MM.1S (cell line): ENCODE measurements at regions not wholly inside any gene's neighbourhood (a gene's known extent, or its start where the extent isn't known, plus 50 kb on each side); places are given as distances from the start of the nearest gene placed in this dataset.
"Not testable (repeated sequence)": the region's sequence is repeated elsewhere in the genome, so short reads cannot be mapped to it uniquely, and the experiment has no call there.

Experiments
- DNase-seq: peaks from one replicate; pipeline ENCODE4 v3.0.0-alpha.2; 2015
- H2AFZ ChIP-seq: fragments of 300-600 bp; sonication (generic); 2 replicates; pipeline ENCODE4 v1.6.0; 2016; ENCODE audit warnings: antibody characterized with exemption, low read length
- H3F3A ChIP-seq: fragments of 300-600 bp; sonication (generic); 2 replicates; pipeline ENCODE4 v1.6.1; 2016; ENCODE audit warnings: mild to moderate bottlenecking, antibody characterized with exemption, low read length, moderate library complexity, mixed read lengths; ENCODE audit not compliant: insufficient read depth
- H3K27ac ChIP-seq: fragments of 300-600 bp; sonication (generic); 2 replicates; pipeline ENCODE4 v1.5.1; 2016; ENCODE audit warnings: mild to moderate bottlenecking, low read length
- H3K27me3 ChIP-seq: fragments of 300-600 bp; sonication (generic); replicated peaks from 2 replicates; pipeline ENCODE4 v1.6.0; 2016; ENCODE audit warnings: low read length; ENCODE audit not compliant: insufficient read depth
- H3K36me3 ChIP-seq: fragments of 300-600 bp; sonication (generic); replicated peaks from 2 replicates; pipeline ENCODE4 v1.6.1; 2016; ENCODE audit warnings: mild to moderate bottlenecking, low read length, mixed read lengths; ENCODE audit not compliant: insufficient read depth
- H3K4me1 ChIP-seq: fragments of 300-600 bp; sonication (generic); 2 replicates; pipeline ENCODE4 v1.6.1; 2016; ENCODE audit warnings: low read length, mixed read lengths
- H3K4me2 ChIP-seq: fragments of 300-600 bp; sonication (generic); 2 replicates; pipeline ENCODE4 v1.6.0; 2016; ENCODE audit warnings: low read depth, low read length
- H3K4me3 ChIP-seq: fragments of 300-600 bp; sonication (generic); 2 replicates; pipeline ENCODE4 v1.5.1; 2016; ENCODE audit warnings: low read length, mixed read lengths
- H3K79me2 ChIP-seq: fragments of 300-600 bp; sonication (generic); 2 replicates; pipeline ENCODE4 v1.6.1; 2016; ENCODE audit warnings: mixed run types, low read length, mixed read lengths
- H3K9ac ChIP-seq: fragments of 300-600 bp; sonication (generic); 2 replicates; pipeline ENCODE4 v1.6.1; 2016; ENCODE audit warnings: low read length, mixed read lengths
- H3K9me2 ChIP-seq: fragments of 300-600 bp; sonication (generic); replicated peaks from 2 replicates; pipeline ENCODE4 v1.6.1; 2016; ENCODE audit warnings: mild to moderate bottlenecking, low read length, mixed read lengths; ENCODE audit not compliant: insufficient read depth
- H3K9me3 ChIP-seq: fragments of 300-600 bp; sonication (generic); replicated peaks from 2 replicates; pipeline ENCODE4 v1.6.1; 2016; ENCODE audit warnings: mild to moderate bottlenecking, low read length, mixed read lengths; ENCODE audit not compliant: insufficient read depth
- H4K20me1 ChIP-seq: fragments of 300-600 bp; sonication (generic); 2 replicates; pipeline ENCODE4 v1.6.1; 2016; ENCODE audit warnings: mild to moderate bottlenecking, low read length, moderate library complexity, mixed read lengths; ENCODE audit not compliant: insufficient read depth
- CTCF ChIP-seq: fragments of 300-600 bp; sonication (generic); IDR thresholded peaks from 2 replicates; pipeline ENCODE4 v1.5.1; 2016; ENCODE audit warnings: antibody characterized with exemption, low read length, mixed read lengths
- EZH2 ChIP-seq: fragments of 300-600 bp; sonication (generic); optimal IDR thresholded peaks from 2 replicates; pipeline ENCODE3; 2017; ENCODE audit warnings: low read depth, mild to moderate bottlenecking, antibody characterized with exemption, low read length, mixed read lengths
- EZH2phosphoT487 ChIP-seq: fragments of 300-600 bp; sonication (generic); IDR thresholded peaks from 2 replicates; pipeline ENCODE4 v1.6.1; 2018; ENCODE audit warnings: antibody characterized with exemption, low read length

GRCh38 chr1:198411240-198411639, 129.2 kb downstream of the ATP6V1G3 start:
- Histone ChIP-seq H3K4me2 (no peak overlapping the region), H3K9me3 (no peaks in the 10 kb centered on the region), H4K20me1 (no peaks in the 10 kb centered on the region), H3K4me1 (no peaks in the 10 kb centered on the region), H3K27ac (no peak overlapping the region), H3K27me3 (no peaks in the 10 kb centered on the region), H3K9me2 (no peaks in the 10 kb centered on the region), H3K4me3 (no peak overlapping the region), H3K36me3 (no peaks in the 10 kb centered on the region), H3K79me2 (no peaks in the 10 kb centered on the region), H3K9ac (no peak overlapping the region), H3F3A (no peaks in the 10 kb centered on the region), H2AFZ (no peak overlapping the region)
- no peak for TF ChIP-seq CTCF
- DNase-seq: no peak

DNA sequence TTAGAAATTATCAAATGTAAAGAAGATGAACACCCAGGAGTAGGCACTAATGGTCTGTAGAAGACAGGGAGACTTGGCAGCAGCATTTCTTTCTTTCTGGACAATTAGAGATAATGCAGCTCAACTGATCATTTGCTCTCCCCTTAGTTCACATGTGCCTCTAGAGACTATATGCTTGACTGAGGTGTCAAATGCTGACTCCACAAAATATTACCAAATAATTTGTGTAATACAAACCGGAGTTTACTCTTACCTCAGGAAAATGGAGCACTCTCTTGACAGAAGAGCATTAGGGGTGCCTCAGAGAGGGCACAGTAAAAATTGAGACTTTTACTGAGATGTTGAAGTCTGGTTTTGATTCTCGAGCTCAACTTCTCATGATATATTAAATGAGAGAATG, 131.8 kb downstream of the ATP6V1G3 start:
- no peaks in the 10 kb centered on the region for H3K27me3 ChIP-seq
- TF ChIP-seq EZH2 (no peak), CTCF (no peak), EZH2phosphoT487 (no peak)
- no peaks in the 10 kb centered on the region for H4K20me1 ChIP-seq
- H3K4me2 ChIP-seq: no peak overlapping the region
- no peaks in the 10 kb centered on the region for H3F3A ChIP-seq
- no peaks in the 10 kb centered on the region for H3K9me3 ChIP-seq
- H2AFZ ChIP-seq: no peak overlapping the region
- no peaks in the 10 kb centered on the region for H3K79me2 ChIP-seq
- H3K27ac ChIP-seq: no peak overlapping the region
- DNase-seq: no peak
- H3K9ac ChIP-seq: no peak overlapping the region
- no peaks in the 10 kb centered on the region for H3K4me1 ChIP-seq
- no peak overlapping the region for H3K4me3 ChIP-seq
- H3K9me2 ChIP-seq: no peaks in the 10 kb centered on the region
- no peaks in the 10 kb centered on the region for H3K36me3 ChIP-seq

GRCh38 chr1:198404632-198405031, 135.8 kb downstream of the ATP6V1G3 start:
- H4K20me1 ChIP-seq, H3K4me1 ChIP-seq, H3K36me3 ChIP-seq, H3K27ac ChIP-seq, DNase-seq, H3K27me3 ChIP-seq, H2AFZ ChIP-seq, H3K9me3 ChIP-seq, H3F3A ChIP-seq, H3K79me2 ChIP-seq, H3K9ac ChIP-seq, H3K4me2 ChIP-seq, H3K9me2 ChIP-seq, H3K4me3 ChIP-seq: not testable (repeated sequence)

GRCh38 chr1:198400063-198400462, 140.4 kb downstream of the ATP6V1G3 start:
- H3K4me2 ChIP-seq: no peak overlapping the region
- H3K4me1 ChIP-seq: peaks cover 7% of the 10 kb centered on the region; the same call in 1 of the 2 replicates
- no peak overlapping the region for H3K9ac ChIP-seq
- H3K4me3 ChIP-seq: no peak overlapping the region
- no peaks in the 10 kb centered on the region for H3F3A ChIP-seq
- TF ChIP-seq EZH2: no peak
- TF ChIP-seq EZH2phosphoT487: no peak
- TF ChIP-seq CTCF: no peak
- H3K27me3 ChIP-seq: no peaks in the 10 kb centered on the region
- DNase-seq: no peak
- H3K79me2 ChIP-seq: no peaks in the 10 kb centered on the region
- H4K20me1 ChIP-seq: no peaks in the 10 kb centered on the region
- H3K9me2 ChIP-seq: no peaks in the 10 kb centered on the region
- H3K9me3 ChIP-seq: no peaks in the 10 kb centered on the region
- H2AFZ ChIP-seq: no peak overlapping the region
- H3K36me3 ChIP-seq: no peaks in the 10 kb centered on the region
- H3K27ac ChIP-seq: no peak overlapping the region
